Astrocyte (in vitro differentiated cells and primary cell): ENCODE measurements at regions not wholly inside any gene's neighbourhood (a gene's known extent, or its start where the extent isn't known, plus 50 kb on each side); places are given as distances from the start of the nearest gene placed in this dataset.

Source experiments
- EZH2 ChIP-seq: IDR thresholded peaks from 2 replicates; pipeline ENCODE4 v1.6.1; 2012; ENCODE audit warnings: mild to moderate bottlenecking, low read length, inconsistent platforms; ENCODE audit not compliant: insufficient read depth
- TF ChIP-seq, protein P1 (sequence below): IDR thresholded peaks from 2 replicates; pipeline ENCODE4 v1.5.1; 2011; ENCODE audit warnings: low read depth, mild to moderate bottlenecking, inconsistent platforms, low read length, moderate library complexity; ENCODE audit not compliant: insufficient read depth

DNA sequence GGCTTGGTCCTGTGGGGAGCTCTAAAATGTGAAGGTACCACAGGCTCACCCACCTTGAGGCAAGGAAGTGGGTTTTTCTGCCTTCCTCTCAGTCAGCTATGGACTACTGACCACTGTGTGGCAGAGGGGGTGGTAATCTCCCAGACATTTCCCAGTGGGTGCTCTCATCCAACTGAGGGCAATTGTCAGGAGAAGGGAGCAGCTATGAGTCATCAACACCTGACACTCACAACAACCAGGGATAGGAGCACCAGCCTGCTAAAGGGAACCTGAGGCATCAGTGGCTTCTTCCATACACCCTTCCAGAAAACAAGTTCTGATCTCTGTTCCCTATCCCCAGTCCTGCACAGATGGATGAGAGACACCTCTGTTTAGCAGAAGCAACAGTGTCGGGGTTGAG, 468.8 kb downstream of the BCOR start:
- TF ChIP-seq, protein P1, sequence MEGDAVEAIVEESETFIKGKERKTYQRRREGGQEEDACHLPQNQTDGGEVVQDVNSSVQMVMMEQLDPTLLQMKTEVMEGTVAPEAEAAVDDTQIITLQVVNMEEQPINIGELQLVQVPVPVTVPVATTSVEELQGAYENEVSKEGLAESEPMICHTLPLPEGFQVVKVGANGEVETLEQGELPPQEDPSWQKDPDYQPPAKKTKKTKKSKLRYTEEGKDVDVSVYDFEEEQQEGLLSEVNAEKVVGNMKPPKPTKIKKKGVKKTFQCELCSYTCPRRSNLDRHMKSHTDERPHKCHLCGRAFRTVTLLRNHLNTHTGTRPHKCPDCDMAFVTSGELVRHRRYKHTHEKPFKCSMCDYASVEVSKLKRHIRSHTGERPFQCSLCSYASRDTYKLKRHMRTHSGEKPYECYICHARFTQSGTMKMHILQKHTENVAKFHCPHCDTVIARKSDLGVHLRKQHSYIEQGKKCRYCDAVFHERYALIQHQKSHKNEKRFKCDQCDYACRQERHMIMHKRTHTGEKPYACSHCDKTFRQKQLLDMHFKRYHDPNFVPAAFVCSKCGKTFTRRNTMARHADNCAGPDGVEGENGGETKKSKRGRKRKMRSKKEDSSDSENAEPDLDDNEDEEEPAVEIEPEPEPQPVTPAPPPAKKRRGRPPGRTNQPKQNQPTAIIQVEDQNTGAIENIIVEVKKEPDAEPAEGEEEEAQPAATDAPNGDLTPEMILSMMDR: no peak
- no peak for TF ChIP-seq EZH2
